ENCODE measurements at regions not wholly inside any gene's neighbourhood (a gene's known extent, or its start where the extent isn't known, plus 50 kb on each side); places are given as distances from the start of the nearest gene placed in this dataset.

GRCh38 chr17:77449908-77450741 is 309.4 kb downstream of the SEC14L1 start:
- TF ChIP-seq LARP7 (IDR thresholded peaks at IDR 0.05) (no peak), SMARCA4 (IDR thresholded peaks at IDR 0.05) (peak; percentile 31; the same call in 1 of the 2 replicates), NUFIP1 (IDR thresholded peaks at IDR 0.05; ENCODE audit: partially characterized antibody) (no peak), TRIM28 (IDR thresholded peaks at IDR 0.05) (no peak), ZNF175 (CRISPR knock-in tag; IDR thresholded peaks at IDR 0.05; ENCODE audit: low read depth) (no peak), EP300 (IDR thresholded peaks at IDR 0.05; ENCODE audit: low read length) (no peak), ZNF316 (IDR thresholded peaks at IDR 0.05) (no peak), NRF1 (conservative IDR thresholded peaks at IDR 0.05 in 1 of 2, IDR thresholded peaks at IDR 0.05 in 1 of 2) (no peak), POLR2A (conservative IDR thresholded peaks at IDR 0.05) (no peak), MCM2 (IDR thresholded peaks at IDR 0.05; ENCODE audit: low read depth) (no peak), POLR2AphosphoS2 (IDR thresholded peaks at IDR 0.05; ENCODE audit: low read length) (no peak), POLR2AphosphoS5 (IDR thresholded peaks at IDR 0.05; ENCODE audit: control insufficient read depth, insufficient read depth, low read depth, low read length) (no peak), BRD4 (IDR thresholded peaks at IDR 0.05) (no peak)
